Neural cell (in vitro differentiated cells): ENCODE measurements at regions not wholly inside any gene's neighbourhood (a gene's known extent, or its start where the extent isn't known, plus 50 kb on each side); places are given as distances from the start of the nearest gene placed in this dataset.

Source experiments
- CTCF ChIP-seq: fragments of 450-650 bp; IDR thresholded peaks from 2 replicates; pipeline ENCODE4 v1.5.1; 2014; ENCODE audit warnings: antibody characterized with exemption, mild to moderate bottlenecking, moderate library complexity; ENCODE audit not compliant: poor library complexity, severe bottlenecking
- EP300 ChIP-seq: fragments of 450-650 bp; conservative IDR thresholded peaks from 2 replicates; pipeline ENCODE4 v1.6.1; 2014; ENCODE audit warnings: antibody characterized with exemption, mild to moderate bottlenecking, moderate library complexity; ENCODE audit not compliant: poor library complexity, severe bottlenecking
- EZH2 ChIP-seq: fragments of 200-600, 300-800 bp; shearing (Covaris generic), sonication (generic); IDR thresholded peaks from 2 replicates; pipeline ENCODE4 v1.6.1; 2014; ENCODE audit warnings: antibody characterized with exemption, low read length, borderline replicate concordance, mild to moderate bottlenecking; ENCODE audit not compliant: insufficient read depth, poor library complexity, severe bottlenecking
- MXI1 ChIP-seq: fragments of 450-650 bp; conservative IDR thresholded peaks from 2 replicates; pipeline ENCODE4 v1.6.1; 2014; ENCODE audit warnings: antibody characterized with exemption, mild to moderate bottlenecking; ENCODE audit not compliant: poor library complexity, severe bottlenecking
- POLR2AphosphoS5 ChIP-seq: IDR thresholded peaks from 2 replicates; pipeline ENCODE4 v1.6.1; 2012
- RAD21 ChIP-seq: fragments of 450-650 bp; conservative IDR thresholded peaks from 2 replicates; pipeline ENCODE4 v1.6.1; 2014; ENCODE audit warnings: antibody characterized with exemption, mild to moderate bottlenecking, moderate library complexity
- REST ChIP-seq: IDR thresholded peaks from 2 replicates; pipeline ENCODE4 v1.6.1; 2012; ENCODE audit warnings: borderline replicate concordance
- SMC3 ChIP-seq: fragments of 450-650 bp; conservative IDR thresholded peaks from 2 replicates; pipeline ENCODE4 v1.6.1; 2014; ENCODE audit warnings: antibody characterized with exemption, mild to moderate bottlenecking, moderate library complexity; ENCODE audit not compliant: poor library complexity
- TAF1 ChIP-seq: IDR thresholded peaks from 2 replicates; pipeline ENCODE4 v1.6.1; 2012; ENCODE audit warnings: low read depth

DNA sequence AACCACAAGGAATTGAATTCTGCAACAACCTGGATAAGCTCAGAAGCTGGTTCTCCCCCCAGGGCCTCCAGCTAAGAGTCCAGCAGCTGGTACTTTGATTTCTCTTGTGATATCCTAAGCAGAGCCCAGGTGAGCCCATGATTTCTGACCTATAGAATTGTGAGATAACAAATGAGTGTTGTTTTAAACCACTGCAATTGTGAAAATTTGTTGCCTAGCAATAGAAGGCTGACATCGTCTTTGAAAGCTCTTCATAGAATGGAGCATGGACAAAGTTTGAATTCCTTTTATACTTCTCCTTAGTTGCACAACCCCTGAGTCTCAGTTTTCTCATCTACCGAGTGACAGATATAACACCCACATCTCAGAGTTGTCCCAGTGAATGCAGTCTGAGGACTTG lies 129.9 kb downstream of the TEX36 start:
- TF ChIP-seq POLR2AphosphoS5: no peak
- TF ChIP-seq EZH2: no peak
- no peak for TF ChIP-seq CTCF
- no peak for TF ChIP-seq REST
- TF ChIP-seq TAF1: no peak
- no peak for TF ChIP-seq EP300
- TF ChIP-seq MXI1: no peak
- TF ChIP-seq RAD21: no peak
- TF ChIP-seq SMC3: no peak
